NCI-H146 treated with DMSO at 0.1 percent for 48 hours (cell line): ENCODE measurements at regions not wholly inside any gene's neighbourhood (a gene's known extent, or its start where the extent isn't known, plus 50 kb on each side); places are given as distances from the start of the nearest gene placed in this dataset.
"Not testable (repeated sequence)": the region's sequence is repeated elsewhere in the genome, so short reads cannot be mapped to it uniquely, and the experiment has no call there.

Source experiments
- DNase-seq: peaks from one replicate; lab custom pipeline; 2025; ENCODE audit not compliant: unreplicated experiment; lab: John Stamatoyannopoulos, UW

GRCh38 chr2:190150413-190150812, 87.9 kb upstream of the MSTN start:
- no peak for DNase-seq

DNA sequence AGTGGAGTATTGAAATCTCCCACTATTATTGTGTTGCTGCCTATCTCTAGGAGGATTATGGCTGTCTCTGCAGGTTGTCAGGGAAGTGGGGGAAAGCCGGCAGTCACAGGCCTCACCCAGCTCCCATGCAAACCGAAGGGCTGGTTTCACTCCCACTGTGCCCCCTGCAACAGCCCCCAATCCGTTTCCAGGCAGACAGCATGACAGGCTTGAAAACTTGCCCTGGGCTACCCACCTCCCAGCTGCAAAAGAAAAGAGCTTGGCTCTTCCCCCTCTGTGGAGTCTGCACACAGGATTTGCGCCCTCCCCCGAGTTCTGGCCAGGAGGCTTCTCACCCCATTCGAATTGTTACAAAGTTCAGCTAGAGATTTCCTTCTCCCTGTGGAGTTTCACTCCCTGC, 87.4 kb upstream of the MSTN start:
- DNase-seq, result no peak

DNA sequence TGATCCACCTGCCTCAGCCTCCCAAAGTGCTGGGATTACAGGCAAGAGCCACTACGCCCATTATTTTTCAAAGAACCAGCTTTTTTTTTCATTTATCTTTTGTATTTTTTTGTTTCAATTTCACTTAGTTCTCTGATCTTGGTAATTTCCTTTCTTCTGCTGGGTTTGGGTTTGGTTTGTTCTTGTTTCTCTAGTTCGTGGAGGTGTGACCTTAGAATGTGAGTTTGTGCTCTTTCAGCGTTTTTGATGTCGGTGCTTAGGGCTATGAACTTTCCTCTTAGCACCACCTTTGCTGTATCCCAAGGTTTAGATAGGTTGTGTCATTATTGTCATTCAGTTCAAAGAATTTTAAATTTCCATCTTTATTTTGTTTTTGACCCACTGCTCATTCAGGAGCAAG, 86.7 kb upstream of the MSTN start:
- no peak for DNase-seq

DNA sequence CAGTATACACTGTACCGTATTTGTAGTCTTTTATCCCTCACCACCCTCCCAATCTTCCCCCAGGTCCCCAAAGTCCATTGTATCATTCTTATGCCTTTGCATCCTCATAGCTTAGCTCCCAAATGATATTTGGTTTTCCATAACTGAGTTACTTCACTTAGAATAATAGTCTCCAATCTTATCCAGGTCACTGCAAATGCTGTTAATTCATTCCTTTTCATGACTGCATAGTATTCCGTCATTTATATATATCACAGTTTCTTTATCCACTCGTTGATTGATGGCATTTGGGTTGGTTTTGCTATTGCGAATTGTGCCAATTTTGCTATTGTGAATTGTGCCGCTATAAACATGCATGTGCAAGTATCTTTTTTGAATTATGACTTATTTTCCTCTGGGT, 83.6 kb upstream of the MSTN start:
- DNase-seq, result not testable (repeated sequence)

GRCh38 chr2:190140474-190140873, 77.9 kb upstream of the MSTN start:
- DNase-seq, result not testable (repeated sequence)

DNA sequence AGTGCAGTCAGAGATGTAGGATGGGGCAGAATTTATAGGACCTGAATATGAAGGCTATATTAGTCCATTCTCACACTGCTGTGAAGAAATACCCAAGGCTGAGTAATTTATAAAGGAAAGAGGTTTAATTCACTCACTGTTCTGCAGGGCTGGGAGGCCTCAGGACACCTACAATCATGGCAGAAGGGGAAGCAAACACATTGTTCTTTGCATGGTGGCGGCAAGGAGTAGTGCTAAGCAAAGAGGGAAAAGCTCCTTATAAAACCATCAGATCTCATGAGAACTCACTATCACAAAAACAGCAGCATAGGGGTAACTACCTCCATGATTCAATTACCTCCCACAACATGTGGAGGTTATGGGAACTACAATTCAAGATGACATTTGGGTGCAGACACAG, 76.8 kb upstream of the MSTN start:
- no peak for DNase-seq

GRCh38 chr2:190138032-190138431, 75.5 kb upstream of the MSTN start:
- DNase-seq, result no peak

GRCh38 chr2:190137561-190137960, 75.0 kb upstream of the MSTN start:
- DNase-seq, result no peak

DNA sequence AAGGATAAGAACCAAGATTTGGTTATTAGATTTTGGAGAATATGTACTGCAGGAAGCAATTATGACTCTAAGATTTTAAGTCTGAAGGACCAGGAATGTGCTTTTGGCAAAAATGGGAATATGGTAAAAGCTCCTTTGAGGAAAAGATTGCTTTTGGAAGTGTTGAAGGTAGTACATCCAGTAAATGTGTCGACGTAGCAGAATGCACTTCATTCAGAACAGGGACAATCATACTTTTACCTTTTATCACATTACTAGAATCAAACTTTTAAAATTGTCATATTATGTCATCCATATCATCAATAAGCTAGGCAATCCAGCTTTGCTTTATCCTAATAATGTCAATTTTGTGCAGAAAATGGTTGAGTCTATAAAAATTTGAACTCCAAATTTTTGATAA, 74.3 kb upstream of the MSTN start:
- DNase-seq, result no peak

DNA sequence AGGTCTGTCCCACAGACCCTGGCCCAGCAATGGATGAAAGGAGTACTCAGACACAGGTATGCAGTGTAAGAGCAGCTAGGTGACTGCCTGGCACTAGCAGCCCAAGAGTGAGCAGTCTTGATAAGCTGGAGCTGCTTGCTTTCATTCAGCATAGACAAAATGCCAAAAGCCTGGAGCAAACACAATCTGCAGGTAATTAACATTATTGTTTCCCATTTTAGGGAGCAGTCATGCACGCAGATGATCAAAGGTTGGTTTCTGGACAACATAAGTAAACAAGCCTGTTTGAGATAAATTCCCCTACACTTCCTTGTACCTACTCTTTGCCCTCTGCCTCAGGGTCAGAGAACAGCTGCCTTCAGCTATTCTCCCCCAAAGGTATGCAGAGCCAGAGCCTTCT, 73.7 kb upstream of the MSTN start:
- DNase-seq, result no peak

DNA sequence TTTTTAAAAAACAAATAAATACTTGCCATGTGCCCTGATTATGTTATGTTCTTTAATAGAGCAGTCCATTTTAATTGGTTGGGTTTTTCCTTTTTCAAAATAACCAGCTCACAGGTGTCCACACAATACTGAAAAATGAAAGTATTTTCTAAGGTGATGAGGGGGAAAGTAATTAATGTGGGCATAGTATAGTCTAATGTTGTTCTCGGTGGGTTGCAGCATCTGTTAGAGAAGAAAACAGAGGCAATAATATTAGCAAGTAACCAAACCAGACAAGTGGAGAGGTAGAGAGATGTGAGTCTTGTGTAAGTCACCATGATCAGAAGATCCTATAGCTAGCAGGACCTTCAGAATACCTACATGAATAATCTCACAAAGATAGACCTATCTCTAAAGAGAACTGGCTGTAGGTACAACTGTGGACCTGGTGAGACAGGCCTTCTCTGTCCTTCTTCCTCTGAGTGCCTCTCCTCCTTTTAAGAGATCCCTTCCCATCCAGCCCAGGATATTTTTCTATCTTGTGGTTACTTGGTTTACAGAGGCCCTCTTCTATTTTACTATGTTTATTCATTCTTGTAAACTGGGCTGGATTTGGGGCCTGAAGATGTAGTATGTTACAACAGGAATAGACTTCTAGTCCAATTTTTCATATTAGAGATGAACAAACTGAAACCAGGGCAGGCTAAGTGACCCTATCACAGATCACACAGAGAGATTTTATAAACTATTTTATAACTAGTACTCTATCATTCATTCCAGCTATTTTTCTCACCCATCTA, 67.1 kb upstream of the MSTN start:
- no peak for DNase-seq

DNA sequence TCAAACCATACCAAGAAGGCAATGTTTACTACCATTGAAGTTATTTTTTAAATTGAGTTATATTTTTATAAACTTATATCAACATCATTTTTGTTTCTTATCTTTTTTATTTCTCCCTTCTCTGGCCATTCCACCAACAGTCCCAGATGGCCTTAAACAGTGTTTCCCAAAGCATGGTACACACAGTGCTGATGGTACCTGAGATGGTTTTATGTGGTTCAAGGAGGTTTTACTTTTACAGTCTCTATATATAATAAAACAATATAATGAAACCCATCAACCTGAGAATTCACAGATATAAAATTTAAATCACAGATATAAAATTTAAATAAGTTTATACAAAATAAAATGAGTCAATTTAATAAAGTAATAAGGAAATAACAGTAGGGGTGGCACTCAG, 65.1 kb upstream of the MSTN start:
- no peak for DNase-seq

- DNase-seq, result no peak
These were observed 64.3 kb upstream of the MSTN start for GRCh38 chr2:190126798-190127197.

DNA sequence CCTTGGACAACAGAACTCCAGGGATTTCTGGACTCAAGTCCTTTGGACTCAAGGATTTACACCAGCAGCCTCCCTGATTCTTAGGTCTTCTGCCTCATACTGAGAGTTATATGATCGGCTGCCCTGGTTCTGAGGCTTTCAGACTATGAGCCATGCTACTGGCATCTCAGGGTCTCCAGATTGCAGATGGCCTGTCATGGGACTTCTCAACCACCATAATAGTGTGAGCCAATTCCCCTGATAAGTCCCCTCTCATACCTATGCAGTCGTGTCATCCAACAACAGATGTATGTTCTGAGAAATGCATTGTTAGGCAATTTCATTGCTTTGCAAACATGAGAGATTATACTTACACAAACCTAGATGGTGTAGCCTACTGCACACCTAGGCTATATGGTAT, 61.4 kb upstream of the MSTN start:
- no peak for DNase-seq

DNA sequence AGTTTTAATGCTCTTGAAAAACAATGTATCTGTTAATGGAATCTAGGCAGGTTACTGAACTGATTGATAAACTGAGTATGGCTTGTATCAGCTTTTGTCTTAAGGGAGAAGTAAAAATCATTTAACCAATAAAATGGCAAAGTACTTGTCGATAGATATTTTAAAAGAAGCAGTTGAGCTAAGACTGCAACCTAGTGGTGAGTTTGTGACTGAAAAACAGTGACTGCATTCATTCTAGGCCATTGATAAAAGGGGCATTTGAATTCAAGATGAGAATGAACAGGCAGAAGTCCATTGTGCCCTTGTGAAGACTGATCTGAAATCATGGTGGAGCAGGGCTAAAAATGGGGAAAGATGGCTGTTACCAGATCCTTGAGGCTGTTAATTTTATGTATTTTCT, 59.4 kb upstream of the MSTN start:
- peak; percentile 1 for DNase-seq

GRCh38 chr2:190121305-190121704, 58.8 kb upstream of the MSTN start:
- DNase-seq, result no peak

DNA sequence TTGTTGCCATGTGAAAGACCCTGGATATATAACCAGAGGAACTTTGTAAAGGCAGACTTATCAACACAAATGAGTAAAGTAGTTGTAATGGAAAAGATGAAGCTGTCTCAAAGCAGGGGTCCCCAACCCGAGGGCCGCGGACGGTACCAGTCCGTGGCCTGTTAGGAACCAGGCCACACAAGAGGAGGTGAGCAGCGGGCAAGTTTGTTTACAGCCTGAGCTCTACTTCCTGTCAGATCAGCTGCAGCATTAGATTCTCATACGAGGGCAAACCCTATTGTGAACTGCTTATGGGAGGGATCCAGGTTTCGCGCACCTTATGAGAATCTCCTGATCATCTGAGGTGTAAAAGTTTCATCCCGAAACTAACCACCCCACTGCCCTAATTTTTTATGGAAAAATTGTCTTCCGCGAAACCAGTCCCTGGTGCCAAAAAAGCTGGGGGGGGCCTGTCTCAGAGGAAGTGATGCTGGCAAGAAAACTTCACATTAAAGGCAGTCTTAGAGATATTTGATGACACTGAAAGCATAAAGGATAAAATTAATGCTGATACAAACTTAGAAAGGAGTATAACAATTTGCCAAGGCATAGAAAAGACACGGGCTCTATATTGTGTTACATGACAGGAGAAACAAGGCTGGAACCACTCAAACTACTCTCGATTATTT, 57.5 kb upstream of the MSTN start:
- DNase-seq, result no peak

DNA sequence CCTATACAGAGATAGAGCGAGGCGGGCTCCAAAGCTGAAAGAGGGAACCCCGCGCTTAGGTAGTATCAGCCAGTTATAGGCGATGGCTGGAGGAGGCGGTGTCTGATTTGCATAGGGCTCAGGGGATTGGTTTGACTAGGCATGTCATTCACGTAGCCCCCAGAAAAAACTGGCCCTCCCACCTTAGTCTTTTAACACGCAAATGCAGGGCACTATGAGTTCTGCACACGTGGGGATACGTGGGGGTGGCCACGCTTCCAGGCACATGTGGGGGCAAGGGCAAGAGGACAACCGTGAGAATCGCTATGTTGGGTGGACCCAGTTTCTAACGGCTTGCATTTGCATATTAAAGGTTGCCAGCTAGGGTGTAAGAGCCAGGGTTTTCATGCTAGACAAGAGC, 56.7 kb upstream of the MSTN start:
- no peak for DNase-seq

- no peak for DNase-seq
These were observed 54.8 kb upstream of the MSTN start for GRCh38 chr2:190117305-190117704.

- DNase-seq, result no peak
These were observed 50.5 kb upstream of the MSTN start for GRCh38 chr2:190113000-190113399.
